GM12878 (cell line): ENCODE measurements at regions not wholly inside any gene's neighbourhood (a gene's known extent, or its start where the extent isn't known, plus 50 kb on each side); places are given as distances from the start of the nearest gene placed in this dataset.

Experiments
- CHD2 ChIP-seq: IDR thresholded peaks from 2 replicates; pipeline ENCODE4 v1.6.1; 2011; ENCODE audit warnings: low read depth, low read length, improper control_type of control experiment, borderline replicate concordance
- CTCF ChIP-seq, 3 experiments: IDR thresholded peaks in 2 of 3; conservative IDR thresholded peaks in 1 of 3; 2 replicates each; pipeline ENCODE4 v1.5.1; 2011; ENCODE audit warnings: low read depth in 3 of 3, low read length in 3 of 3, mild to moderate bottlenecking in 3 of 3, control low read depth in 2 of 3, moderate library complexity in 2 of 3, inconsistent platforms in 1 of 3, mixed read lengths in 1 of 3; ENCODE audit not compliant: control insufficient read depth in 2 of 3, insufficient read depth in 1 of 3; ENCODE audit errors: extremely low read depth in 1 of 3
- EZH2 ChIP-seq: IDR thresholded peaks from 2 replicates; pipeline ENCODE4 v1.6.1; 2012; ENCODE audit warnings: low read depth, mild to moderate bottlenecking, control low read depth, inconsistent platforms, low read length, borderline replicate concordance; ENCODE audit not compliant: control insufficient read depth
- KAT2A ChIP-seq: conservative IDR thresholded peaks from 2 replicates; pipeline ENCODE4 v1.6.1; 2011; ENCODE audit warnings: low read depth, low read length; ENCODE audit not compliant: control insufficient read depth
- POLR2AphosphoS5 ChIP-seq: IDR thresholded peaks from 2 replicates; pipeline ENCODE4 v1.6.1; 2011; ENCODE audit warnings: mild to moderate bottlenecking, low read length, inconsistent platforms
- POU2F2 ChIP-seq: IDR thresholded peaks from 3 replicates; pipeline ENCODE4 v1.6.1; 2011; ENCODE audit warnings: low read depth, mild to moderate bottlenecking, low read length, borderline replicate concordance
- RFX5 ChIP-seq: IDR thresholded peaks from 2 replicates; pipeline ENCODE4 v1.6.1; 2011; ENCODE audit warnings: low read depth, low read length, improper control_type of control experiment
- SREBF2 ChIP-seq: IDR thresholded peaks from 2 replicates; pipeline ENCODE4 v1.6.1; 2012; ENCODE audit warnings: mild to moderate bottlenecking, low read length
- YBX1 ChIP-seq: fragments of 450-650 bp; IDR thresholded peaks from 2 replicates; pipeline ENCODE4 v1.6.1; 2016; ENCODE audit warnings: antibody characterized with exemption
- YY1 ChIP-seq: IDR thresholded peaks from 2 replicates; pipeline ENCODE4 v1.6.1; 2011; ENCODE audit warnings: low read depth, mild to moderate bottlenecking, low read length
- ZBTB33 ChIP-seq: fragments of 450-650 bp; IDR thresholded peaks from 2 replicates; pipeline ENCODE4 v1.6.1; 2017; ENCODE audit warnings: mild to moderate bottlenecking
- ZZZ3 ChIP-seq: IDR thresholded peaks from 2 replicates; pipeline ENCODE4 v1.6.1; 2011; ENCODE audit warnings: low read depth; ENCODE audit not compliant: control insufficient read depth, insufficient read length
- TF ChIP-seq, protein P1 (sequence below): IDR thresholded peaks from 2 replicates; pipeline ENCODE4 v1.6.1; 2011; ENCODE audit warnings: low read depth, low read length, improper control_type of control experiment, borderline replicate concordance

- TF ChIP-seq ZBTB33 (no peak), POLR2AphosphoS5 (no peak), YY1 (no peak), CTCF (IDR thresholded peaks at IDR 0.05 in 2 of 3, conservative IDR thresholded peaks at IDR 0.05 in 1 of 3; ENCODE audit: control insufficient read depth in 2 of 3, extremely low read depth in 1 of 3, insufficient read depth in 1 of 3, low read depth in 3 of 3, low read length in 3 of 3) (no peak), SREBF2 (no peak), YBX1 (no peak), KAT2A (no peak), EZH2 (no peak), CHD2 (no peak), ZZZ3 (no peak), POU2F2 (no peak), RFX5 (no peak)
- TF ChIP-seq, protein P1, sequence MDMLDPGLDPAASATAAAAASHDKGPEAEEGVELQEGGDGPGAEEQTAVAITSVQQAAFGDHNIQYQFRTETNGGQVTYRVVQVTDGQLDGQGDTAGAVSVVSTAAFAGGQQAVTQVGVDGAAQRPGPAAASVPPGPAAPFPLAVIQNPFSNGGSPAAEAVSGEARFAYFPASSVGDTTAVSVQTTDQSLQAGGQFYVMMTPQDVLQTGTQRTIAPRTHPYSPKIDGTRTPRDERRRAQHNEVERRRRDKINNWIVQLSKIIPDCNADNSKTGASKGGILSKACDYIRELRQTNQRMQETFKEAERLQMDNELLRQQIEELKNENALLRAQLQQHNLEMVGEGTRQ: no peak
Observed at GRCh38 chr3:163657088-163657487, 1421.2 kb downstream of the SI start.
